ENCODE measurements at regions not wholly inside any gene's neighbourhood (a gene's known extent, or its start where the extent isn't known, plus 50 kb on each side); places are given as distances from the start of the nearest gene placed in this dataset.

DNA sequence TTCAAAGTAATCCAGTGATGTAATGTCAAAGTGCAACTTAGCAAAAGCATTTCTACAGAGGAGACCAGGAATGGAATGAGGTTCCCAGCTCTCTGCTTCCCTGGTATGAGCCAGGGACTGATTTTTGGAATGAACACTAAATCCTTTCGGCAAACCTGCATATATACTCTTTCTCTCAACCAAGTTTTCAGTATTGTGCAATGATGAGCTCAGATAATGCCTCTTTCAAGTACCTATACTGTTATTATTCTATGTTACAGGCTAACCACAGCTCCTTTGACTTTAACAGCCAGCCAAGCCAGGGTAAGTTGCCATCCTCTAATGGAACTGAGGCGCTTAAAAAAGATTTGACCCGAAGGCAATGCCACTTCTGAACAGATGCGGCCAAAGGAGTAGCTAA is 104.9 kb upstream of the FSCB start:
- no peak for TF ChIP-seq EZH2 (IDR thresholded peaks at IDR 0.05; ENCODE audit: low read length)
- TF ChIP-seq, protein P1, sequence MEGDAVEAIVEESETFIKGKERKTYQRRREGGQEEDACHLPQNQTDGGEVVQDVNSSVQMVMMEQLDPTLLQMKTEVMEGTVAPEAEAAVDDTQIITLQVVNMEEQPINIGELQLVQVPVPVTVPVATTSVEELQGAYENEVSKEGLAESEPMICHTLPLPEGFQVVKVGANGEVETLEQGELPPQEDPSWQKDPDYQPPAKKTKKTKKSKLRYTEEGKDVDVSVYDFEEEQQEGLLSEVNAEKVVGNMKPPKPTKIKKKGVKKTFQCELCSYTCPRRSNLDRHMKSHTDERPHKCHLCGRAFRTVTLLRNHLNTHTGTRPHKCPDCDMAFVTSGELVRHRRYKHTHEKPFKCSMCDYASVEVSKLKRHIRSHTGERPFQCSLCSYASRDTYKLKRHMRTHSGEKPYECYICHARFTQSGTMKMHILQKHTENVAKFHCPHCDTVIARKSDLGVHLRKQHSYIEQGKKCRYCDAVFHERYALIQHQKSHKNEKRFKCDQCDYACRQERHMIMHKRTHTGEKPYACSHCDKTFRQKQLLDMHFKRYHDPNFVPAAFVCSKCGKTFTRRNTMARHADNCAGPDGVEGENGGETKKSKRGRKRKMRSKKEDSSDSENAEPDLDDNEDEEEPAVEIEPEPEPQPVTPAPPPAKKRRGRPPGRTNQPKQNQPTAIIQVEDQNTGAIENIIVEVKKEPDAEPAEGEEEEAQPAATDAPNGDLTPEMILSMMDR (optimal IDR thresholded peaks at IDR 0.05 in 1 of 3, IDR thresholded peaks at IDR 0.05 in 1 of 3, conservative IDR thresholded peaks at IDR 0.05 in 1 of 3; ENCODE audit: extremely low read depth in 1 of 3, insufficient read depth in 2 of 3, low read length in 3 of 3): no peak
- dilution Hi-C loops (cut with MboI; ENCODE audit: extremely low pct_ligation_motif_present, low sequenced_read_pairs): no loop called here
- H3K9ac ChIP-seq (ENCODE audit: control insufficient read depth, extremely low read depth, insufficient read depth, low read length): no peak overlapping the region
- no peaks in the 10 kb centered on the region for H3K4me1 ChIP-seq (ENCODE audit: control insufficient read depth, extremely low read depth, insufficient read depth, low read length)
- no peaks in the 10 kb centered on the region for H3K9me3 ChIP-seq (ENCODE audit: control insufficient read depth, low read depth, low read length)
- H3K27ac ChIP-seq (ENCODE audit: control insufficient read depth, insufficient read depth, low read length): no peak overlapping the region
- H3K27me3 ChIP-seq (ENCODE audit: control insufficient read depth, extremely low read depth, insufficient read depth, low read length): no peaks in the 10 kb centered on the region
- FAIRE-seq (no peak), DNase-seq (ENCODE audit: low read depth, low spot score) (no peak)
- H4K20me1 ChIP-seq (ENCODE audit: control insufficient read depth, extremely low read depth, insufficient read depth, low read length): no peaks in the 10 kb centered on the region
- H3K4me3 ChIP-seq (ENCODE audit: control insufficient read depth in 2 of 3, extremely low read depth in 1 of 3, insufficient read depth in 2 of 3, low read depth in 1 of 3, low read length in 3 of 3): no peak overlapping the region
- no peaks in the 10 kb centered on the region for H3K36me3 ChIP-seq (ENCODE audit: control insufficient read depth in 2 of 2, extremely low read depth in 1 of 2, insufficient read depth in 2 of 2, low read length in 2 of 2)
- no peak overlapping the region for H2AFZ ChIP-seq (ENCODE audit: control insufficient read depth, low read length)
- H3K79me2 ChIP-seq (ENCODE audit: control insufficient read depth, insufficient read depth, low read length): no peaks in the 10 kb centered on the region
- no peaks in the 10 kb centered on the region for H3K9me1 ChIP-seq (ENCODE audit: control insufficient read depth, extremely low read depth, insufficient read depth, low read length)
- H3K4me2 ChIP-seq (ENCODE audit: control insufficient read depth, extremely low read depth, insufficient read depth, low read depth, low read length): no peak overlapping the region

DNA sequence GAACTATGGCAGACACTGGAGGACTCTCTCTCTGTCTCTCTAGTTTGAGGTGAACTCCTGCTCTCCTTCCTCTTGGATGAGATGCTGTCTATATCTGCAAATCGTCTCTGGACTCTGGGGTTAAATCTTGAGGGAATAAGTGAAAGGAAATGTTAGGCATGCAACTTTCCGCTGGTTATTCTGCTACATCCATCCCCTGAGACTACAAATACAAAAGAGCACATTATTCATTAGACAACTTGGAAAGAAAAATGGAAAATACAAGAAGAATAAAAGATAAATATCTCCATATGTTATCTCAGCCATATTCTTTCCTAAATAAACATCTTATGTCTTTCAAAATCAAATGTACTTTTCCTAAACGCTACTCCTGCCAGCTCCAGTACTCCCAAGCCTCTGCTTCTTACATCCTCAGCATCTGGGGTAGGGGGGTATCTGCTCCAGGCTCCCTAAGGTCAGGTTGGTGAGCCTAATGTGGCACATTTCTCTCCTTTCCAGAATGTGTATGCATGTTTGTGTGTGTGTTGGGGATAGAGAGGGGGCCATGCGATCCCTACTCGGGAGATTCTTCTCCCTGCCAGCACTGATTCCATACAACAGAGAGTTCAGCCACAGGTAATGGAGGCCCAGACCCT is 102.9 kb upstream of the FSCB start:
- no peaks in the 10 kb centered on the region for H3K9me1 ChIP-seq (ENCODE audit: control insufficient read depth, extremely low read depth, insufficient read depth, low read length)
- no peaks in the 10 kb centered on the region for H3K79me2 ChIP-seq (ENCODE audit: control insufficient read depth, insufficient read depth, low read length)
- H3K27me3 ChIP-seq (ENCODE audit: control insufficient read depth, extremely low read depth, insufficient read depth, low read length): no peaks in the 10 kb centered on the region
- no peak for TF ChIP-seq EZH2 (IDR thresholded peaks at IDR 0.05; ENCODE audit: low read length)
- TF ChIP-seq, protein P1 (optimal IDR thresholded peaks at IDR 0.05 in 1 of 3, IDR thresholded peaks at IDR 0.05 in 1 of 3, conservative IDR thresholded peaks at IDR 0.05 in 1 of 3; ENCODE audit: extremely low read depth in 1 of 3, insufficient read depth in 2 of 3, low read length in 3 of 3): no peak
- H3K4me1 ChIP-seq (ENCODE audit: control insufficient read depth, extremely low read depth, insufficient read depth, low read length): no peaks in the 10 kb centered on the region
- H3K4me3 ChIP-seq (ENCODE audit: control insufficient read depth in 2 of 3, extremely low read depth in 1 of 3, insufficient read depth in 2 of 3, low read depth in 1 of 3, low read length in 3 of 3): no peak overlapping the region
- H3K4me2 ChIP-seq (ENCODE audit: control insufficient read depth, extremely low read depth, insufficient read depth, low read depth, low read length): no peak overlapping the region
- FAIRE-seq (no peak), DNase-seq (ENCODE audit: low read depth, low spot score) (no peak)
- H2AFZ ChIP-seq (ENCODE audit: control insufficient read depth, low read length): no peak overlapping the region
- no peak overlapping the region for H3K27ac ChIP-seq (ENCODE audit: control insufficient read depth, insufficient read depth, low read length)
- dilution Hi-C loops (cut with MboI; ENCODE audit: extremely low pct_ligation_motif_present, low sequenced_read_pairs): no loop called here
- no peaks in the 10 kb centered on the region for H3K9me3 ChIP-seq (ENCODE audit: control insufficient read depth, low read depth, low read length)
- H4K20me1 ChIP-seq (ENCODE audit: control insufficient read depth, extremely low read depth, insufficient read depth, low read length): no peaks in the 10 kb centered on the region
- H3K9ac ChIP-seq (ENCODE audit: control insufficient read depth, extremely low read depth, insufficient read depth, low read length): no peak overlapping the region
- H3K36me3 ChIP-seq (ENCODE audit: control insufficient read depth in 2 of 2, extremely low read depth in 1 of 2, insufficient read depth in 2 of 2, low read length in 2 of 2): no peaks in the 10 kb centered on the region

Data from keratinocyte (primary cell).